Breast epithelium (tissue), 3 donors: ENCODE measurements at regions not wholly inside any gene's neighbourhood (a gene's known extent, or its start where the extent isn't known, plus 50 kb on each side); places are given as distances from the start of the nearest gene placed in this dataset.

Source experiments
- POLR2A ChIP-seq: fragments of 450-650 bp; IDR thresholded peaks from one replicate; pipeline ENCODE4 v1.6.1; 2016; ENCODE audit warnings: antibody characterized with exemption, mild to moderate bottlenecking, moderate library complexity
- POLR2AphosphoS5 ChIP-seq, 3 donors: sonication (generic); formaldehyde crosslinking; IDR thresholded peaks; one replicate each; pipeline ENCODE4 v1.6.1; 2017; ENCODE audit warnings: antibody characterized with exemption in 3 of 3
- TF ChIP-seq, protein P1 (sequence below), 3 donors: fragments of 450-650 bp; IDR thresholded peaks; one replicate each; pipeline ENCODE4 v1.5.1; 2016 to 2017; ENCODE audit warnings: antibody characterized with exemption in 3 of 3, mild to moderate bottlenecking in 3 of 3, moderate library complexity in 3 of 3

DNA sequence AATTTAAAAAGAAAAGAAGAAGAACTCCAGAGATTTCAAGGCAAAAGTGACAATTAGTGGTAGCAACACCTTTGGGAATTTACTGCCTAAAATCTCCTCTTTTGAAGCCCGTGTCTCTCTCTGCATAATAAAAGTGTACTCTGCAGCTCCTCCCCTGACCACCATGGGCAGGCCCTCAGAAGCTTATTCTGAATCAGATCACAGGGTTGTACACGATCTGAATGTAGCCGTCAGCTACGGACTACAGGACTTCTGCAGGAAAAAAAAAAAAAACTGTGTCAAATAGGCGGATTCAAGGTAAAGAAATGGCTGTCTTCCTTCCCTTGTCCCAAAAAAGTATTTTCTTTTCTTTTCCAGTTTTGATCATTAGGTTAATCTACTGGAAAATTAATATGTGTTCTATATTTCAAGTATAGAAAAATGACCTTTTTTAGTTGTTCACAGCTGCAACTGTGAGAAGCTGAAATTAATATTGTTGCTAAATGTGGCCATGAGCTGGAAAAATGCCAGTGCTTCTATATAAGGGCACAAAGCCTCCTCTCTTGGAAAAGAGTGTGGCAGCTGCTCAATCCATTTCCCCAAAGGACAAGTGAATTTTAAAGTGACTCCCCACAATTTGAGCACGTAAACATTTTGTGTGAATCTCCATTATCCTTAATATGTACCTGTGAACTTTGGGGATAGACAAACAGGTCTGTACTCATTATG is 397.4 kb downstream of the C6orf118 start:
- TF ChIP-seq, protein P1, sequence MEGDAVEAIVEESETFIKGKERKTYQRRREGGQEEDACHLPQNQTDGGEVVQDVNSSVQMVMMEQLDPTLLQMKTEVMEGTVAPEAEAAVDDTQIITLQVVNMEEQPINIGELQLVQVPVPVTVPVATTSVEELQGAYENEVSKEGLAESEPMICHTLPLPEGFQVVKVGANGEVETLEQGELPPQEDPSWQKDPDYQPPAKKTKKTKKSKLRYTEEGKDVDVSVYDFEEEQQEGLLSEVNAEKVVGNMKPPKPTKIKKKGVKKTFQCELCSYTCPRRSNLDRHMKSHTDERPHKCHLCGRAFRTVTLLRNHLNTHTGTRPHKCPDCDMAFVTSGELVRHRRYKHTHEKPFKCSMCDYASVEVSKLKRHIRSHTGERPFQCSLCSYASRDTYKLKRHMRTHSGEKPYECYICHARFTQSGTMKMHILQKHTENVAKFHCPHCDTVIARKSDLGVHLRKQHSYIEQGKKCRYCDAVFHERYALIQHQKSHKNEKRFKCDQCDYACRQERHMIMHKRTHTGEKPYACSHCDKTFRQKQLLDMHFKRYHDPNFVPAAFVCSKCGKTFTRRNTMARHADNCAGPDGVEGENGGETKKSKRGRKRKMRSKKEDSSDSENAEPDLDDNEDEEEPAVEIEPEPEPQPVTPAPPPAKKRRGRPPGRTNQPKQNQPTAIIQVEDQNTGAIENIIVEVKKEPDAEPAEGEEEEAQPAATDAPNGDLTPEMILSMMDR (IDR thresholded peaks at IDR 0.05): no peak
- TF ChIP-seq POLR2AphosphoS5 (IDR thresholded peaks at IDR 0.05): no peak
- TF ChIP-seq POLR2A: no peak
